Neural cell (in vitro differentiated cells): ENCODE measurements at regions not wholly inside any gene's neighbourhood (a gene's known extent, or its start where the extent isn't known, plus 50 kb on each side); places are given as distances from the start of the nearest gene placed in this dataset.

ENCODE experiments used
- H2AFZ ChIP-seq: fragments of 200-600, 300-800 bp; sonication (generic), shearing (Covaris generic); 2 replicates; pipeline ENCODE4 v1.6.0; 2014; ENCODE audit warnings: low read depth, mild to moderate bottlenecking, antibody characterized with exemption, low read length, moderate library complexity
- H3F3A ChIP-seq: fragments of 200-600 bp; shearing (Covaris generic); 2 replicates; pipeline ENCODE4 v1.6.1; 2016; ENCODE audit warnings: mild to moderate bottlenecking, moderate library complexity, mixed read lengths, antibody characterized with exemption, low read length; ENCODE audit not compliant: insufficient read depth, poor library complexity, severe bottlenecking
- H3K27ac ChIP-seq: fragments of 200-600, 300-800 bp; sonication (generic), shearing (Covaris generic); 2 replicates; pipeline ENCODE4 v1.5.1; 2014; ENCODE audit warnings: mild to moderate bottlenecking, low read length, moderate library complexity
- H3K27me3 ChIP-seq: fragments of 300-800, 200-600 bp; sonication (generic), shearing (Covaris generic); 2 replicates; pipeline ENCODE4 v1.6.0; 2014; ENCODE audit warnings: mild to moderate bottlenecking, low read depth, low read length, moderate library complexity; ENCODE audit not compliant: insufficient read depth
- H3K36me3 ChIP-seq: fragments of 300-800, 200-600 bp; sonication (generic), shearing (Covaris generic); 2 replicates; pipeline ENCODE4 v1.5.1; 2014; ENCODE audit warnings: mild to moderate bottlenecking, antibody characterized with exemption, low read length, moderate library complexity; ENCODE audit not compliant: insufficient read depth
- H3K4me2 ChIP-seq: fragments of 300-800, 200-600 bp; sonication (generic), shearing (Covaris generic); 2 replicates; pipeline ENCODE4 v1.6.0; 2014; ENCODE audit warnings: mild to moderate bottlenecking, low read length
- H3K4me3 ChIP-seq: fragments of 300-800, 200-600 bp; sonication (generic), shearing (Covaris generic); 2 replicates; pipeline ENCODE4 v1.5.1; 2014; ENCODE audit warnings: mild to moderate bottlenecking, low read length, moderate library complexity
- H3K79me2 ChIP-seq: fragments of 200-600 bp; shearing (Covaris generic); replicated peaks from 2 replicates; pipeline ENCODE4 v1.6.0; 2014; ENCODE audit warnings: mild to moderate bottlenecking, low read length, moderate library complexity; ENCODE audit not compliant: insufficient read depth
- H3K9ac ChIP-seq: fragments of 300-800, 200-600 bp; sonication (generic), shearing (Covaris generic); 2 replicates; pipeline ENCODE4 v1.6.1; 2016; ENCODE audit warnings: mild to moderate bottlenecking, low read length, mixed read lengths
- H3K9me2 ChIP-seq: fragments of 200-600 bp; shearing (Covaris generic); 2 replicates; pipeline ENCODE4 v1.6.1; 2016; ENCODE audit warnings: mild to moderate bottlenecking, low read length, mixed read lengths; ENCODE audit not compliant: insufficient read depth
- H3K9me3 ChIP-seq: fragments of 200-600, 300-800 bp; sonication (generic), shearing (Covaris generic); 2 replicates; pipeline ENCODE4 v1.6.1; 2016; ENCODE audit warnings: mild to moderate bottlenecking, mixed run types, low read length, moderate library complexity, mixed read lengths
- H4K20me1 ChIP-seq: fragments of 200-600 bp; shearing (Covaris generic); 2 replicates; pipeline ENCODE4 v1.6.1; 2016; ENCODE audit warnings: mild to moderate bottlenecking, mixed run types; ENCODE audit not compliant: insufficient read depth
- EP300 ChIP-seq: fragments of 450-650 bp; conservative IDR thresholded peaks from 2 replicates; pipeline ENCODE4 v1.6.1; 2014; ENCODE audit warnings: antibody characterized with exemption, mild to moderate bottlenecking, moderate library complexity; ENCODE audit not compliant: poor library complexity, severe bottlenecking
- EZH2 ChIP-seq: fragments of 200-600, 300-800 bp; shearing (Covaris generic), sonication (generic); IDR thresholded peaks from 2 replicates; pipeline ENCODE4 v1.6.1; 2014; ENCODE audit warnings: antibody characterized with exemption, low read length, borderline replicate concordance, mild to moderate bottlenecking; ENCODE audit not compliant: insufficient read depth, poor library complexity, severe bottlenecking
- MXI1 ChIP-seq: fragments of 450-650 bp; conservative IDR thresholded peaks from 2 replicates; pipeline ENCODE4 v1.6.1; 2014; ENCODE audit warnings: antibody characterized with exemption, mild to moderate bottlenecking; ENCODE audit not compliant: poor library complexity, severe bottlenecking
- RAD21 ChIP-seq: fragments of 450-650 bp; conservative IDR thresholded peaks from 2 replicates; pipeline ENCODE4 v1.6.1; 2014; ENCODE audit warnings: antibody characterized with exemption, mild to moderate bottlenecking, moderate library complexity
- SMC3 ChIP-seq: fragments of 450-650 bp; conservative IDR thresholded peaks from 2 replicates; pipeline ENCODE4 v1.6.1; 2014; ENCODE audit warnings: antibody characterized with exemption, mild to moderate bottlenecking, moderate library complexity; ENCODE audit not compliant: poor library complexity
- TAF1 ChIP-seq: IDR thresholded peaks from 2 replicates; pipeline ENCODE4 v1.6.1; 2012; ENCODE audit warnings: low read depth
- TF ChIP-seq, protein P1 (sequence below): IDR thresholded peaks from 2 replicates; pipeline ENCODE4 v1.6.1; 2012; ENCODE audit warnings: borderline replicate concordance
- TF ChIP-seq, protein P2 (sequence below): fragments of 450-650 bp; IDR thresholded peaks from 2 replicates; pipeline ENCODE4 v1.5.1; 2014; ENCODE audit warnings: antibody characterized with exemption, mild to moderate bottlenecking, moderate library complexity; ENCODE audit not compliant: poor library complexity, severe bottlenecking

DNA sequence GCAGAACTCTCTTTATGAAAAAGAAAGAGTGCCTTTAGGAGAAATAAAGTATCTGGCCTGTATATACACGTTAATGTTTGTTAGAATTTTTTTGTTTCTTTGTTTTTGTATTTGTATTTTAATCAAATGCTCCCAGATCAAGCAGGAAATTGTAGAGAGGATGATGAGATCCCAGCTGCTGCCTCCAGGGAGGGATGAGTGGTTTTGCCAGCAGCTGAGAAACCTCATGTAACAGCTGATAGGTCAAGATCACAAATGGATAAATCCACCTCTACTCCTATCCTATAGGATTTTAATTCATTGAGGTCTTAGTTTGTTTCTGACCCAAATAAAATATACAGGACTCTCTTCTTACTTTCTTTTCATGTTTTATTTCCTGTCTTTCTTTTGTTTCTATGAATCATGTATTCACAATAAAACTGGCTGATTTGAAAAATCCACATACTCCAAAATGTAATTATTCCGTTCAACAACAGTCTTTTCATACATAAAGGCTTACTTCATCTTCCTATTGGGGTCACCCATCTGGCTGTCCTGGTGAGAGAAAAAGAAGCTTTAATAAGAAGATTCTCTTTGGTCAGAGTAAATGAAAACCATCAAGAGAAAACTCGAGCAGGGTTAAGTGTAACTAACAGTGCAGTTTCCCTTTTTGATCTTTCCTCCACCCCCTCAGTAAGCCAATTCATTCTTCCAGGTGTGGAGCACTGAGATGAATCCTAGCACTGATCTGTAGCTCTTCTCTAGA is 129.3 kb upstream of the PLPPR5 start (continued):
- TF ChIP-seq, protein P1, sequence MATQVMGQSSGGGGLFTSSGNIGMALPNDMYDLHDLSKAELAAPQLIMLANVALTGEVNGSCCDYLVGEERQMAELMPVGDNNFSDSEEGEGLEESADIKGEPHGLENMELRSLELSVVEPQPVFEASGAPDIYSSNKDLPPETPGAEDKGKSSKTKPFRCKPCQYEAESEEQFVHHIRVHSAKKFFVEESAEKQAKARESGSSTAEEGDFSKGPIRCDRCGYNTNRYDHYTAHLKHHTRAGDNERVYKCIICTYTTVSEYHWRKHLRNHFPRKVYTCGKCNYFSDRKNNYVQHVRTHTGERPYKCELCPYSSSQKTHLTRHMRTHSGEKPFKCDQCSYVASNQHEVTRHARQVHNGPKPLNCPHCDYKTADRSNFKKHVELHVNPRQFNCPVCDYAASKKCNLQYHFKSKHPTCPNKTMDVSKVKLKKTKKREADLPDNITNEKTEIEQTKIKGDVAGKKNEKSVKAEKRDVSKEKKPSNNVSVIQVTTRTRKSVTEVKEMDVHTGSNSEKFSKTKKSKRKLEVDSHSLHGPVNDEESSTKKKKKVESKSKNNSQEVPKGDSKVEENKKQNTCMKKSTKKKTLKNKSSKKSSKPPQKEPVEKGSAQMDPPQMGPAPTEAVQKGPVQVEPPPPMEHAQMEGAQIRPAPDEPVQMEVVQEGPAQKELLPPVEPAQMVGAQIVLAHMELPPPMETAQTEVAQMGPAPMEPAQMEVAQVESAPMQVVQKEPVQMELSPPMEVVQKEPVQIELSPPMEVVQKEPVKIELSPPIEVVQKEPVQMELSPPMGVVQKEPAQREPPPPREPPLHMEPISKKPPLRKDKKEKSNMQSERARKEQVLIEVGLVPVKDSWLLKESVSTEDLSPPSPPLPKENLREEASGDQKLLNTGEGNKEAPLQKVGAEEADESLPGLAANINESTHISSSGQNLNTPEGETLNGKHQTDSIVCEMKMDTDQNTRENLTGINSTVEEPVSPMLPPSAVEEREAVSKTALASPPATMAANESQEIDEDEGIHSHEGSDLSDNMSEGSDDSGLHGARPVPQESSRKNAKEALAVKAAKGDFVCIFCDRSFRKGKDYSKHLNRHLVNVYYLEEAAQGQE: no peak
- TF ChIP-seq SMC3: no peak

DNA sequence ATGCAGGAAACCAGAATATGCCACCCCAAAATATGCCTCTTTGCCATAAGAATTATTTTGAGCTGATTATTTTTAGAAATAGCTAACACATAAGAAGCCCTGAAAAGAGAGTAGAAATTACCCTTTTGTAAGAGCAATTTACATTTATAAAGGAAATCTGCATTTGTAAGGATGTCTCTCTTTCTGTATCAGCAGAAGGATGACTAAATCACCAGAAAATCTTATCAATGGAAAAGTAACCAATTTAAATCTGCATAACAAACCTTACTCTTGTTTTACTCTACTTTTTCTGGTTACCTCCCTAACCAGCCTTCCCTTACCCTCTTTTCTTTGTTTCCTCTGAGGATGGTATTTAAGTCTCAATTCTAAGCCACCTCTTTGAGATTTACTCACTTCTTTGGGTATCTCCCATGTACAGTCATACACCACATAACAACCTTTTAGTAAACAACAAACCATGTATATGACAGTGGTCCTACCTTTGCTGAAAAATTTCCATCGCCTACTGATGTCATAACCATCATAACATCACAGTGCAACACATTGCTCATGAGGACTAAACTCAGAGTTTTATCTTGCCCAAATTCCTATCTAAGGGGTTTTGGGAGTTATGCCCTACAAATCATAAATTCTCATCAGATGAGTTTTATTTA is 126.6 kb upstream of the PLPPR4 start:
- H2AFZ ChIP-seq: no peak overlapping the region

More for the DNA sequence above, 126.6 kb upstream of the PLPPR4 start:
- Histone ChIP-seq H3K36me3 (no peaks in the 10 kb centered on the region), H3K9ac (no peak overlapping the region), H3K4me2 (no peak overlapping the region), H3K27me3 (no peaks in the 10 kb centered on the region), H3K79me2 (no peaks in the 10 kb centered on the region), H3K9me2 (no peaks in the 10 kb centered on the region), H3K9me3 (no peaks in the 10 kb centered on the region), H4K20me1 (no peaks in the 10 kb centered on the region), H3K27ac (no peak overlapping the region), H3F3A (no peaks in the 10 kb centered on the region), H3K4me3 (no peak overlapping the region)
- TF ChIP-seq MXI1 (no peak), RAD21 (no peak), TAF1 (no peak), EP300 (no peak), EZH2 (no peak), SMC3 (no peak)
- TF ChIP-seq, protein P1: no peak
- TF ChIP-seq, protein P2, sequence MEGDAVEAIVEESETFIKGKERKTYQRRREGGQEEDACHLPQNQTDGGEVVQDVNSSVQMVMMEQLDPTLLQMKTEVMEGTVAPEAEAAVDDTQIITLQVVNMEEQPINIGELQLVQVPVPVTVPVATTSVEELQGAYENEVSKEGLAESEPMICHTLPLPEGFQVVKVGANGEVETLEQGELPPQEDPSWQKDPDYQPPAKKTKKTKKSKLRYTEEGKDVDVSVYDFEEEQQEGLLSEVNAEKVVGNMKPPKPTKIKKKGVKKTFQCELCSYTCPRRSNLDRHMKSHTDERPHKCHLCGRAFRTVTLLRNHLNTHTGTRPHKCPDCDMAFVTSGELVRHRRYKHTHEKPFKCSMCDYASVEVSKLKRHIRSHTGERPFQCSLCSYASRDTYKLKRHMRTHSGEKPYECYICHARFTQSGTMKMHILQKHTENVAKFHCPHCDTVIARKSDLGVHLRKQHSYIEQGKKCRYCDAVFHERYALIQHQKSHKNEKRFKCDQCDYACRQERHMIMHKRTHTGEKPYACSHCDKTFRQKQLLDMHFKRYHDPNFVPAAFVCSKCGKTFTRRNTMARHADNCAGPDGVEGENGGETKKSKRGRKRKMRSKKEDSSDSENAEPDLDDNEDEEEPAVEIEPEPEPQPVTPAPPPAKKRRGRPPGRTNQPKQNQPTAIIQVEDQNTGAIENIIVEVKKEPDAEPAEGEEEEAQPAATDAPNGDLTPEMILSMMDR: no peak
